NCI-H1048 (cell line): ENCODE measurements at regions not wholly inside any gene's neighbourhood (a gene's known extent, or its start where the extent isn't known, plus 50 kb on each side); places are given as distances from the start of the nearest gene placed in this dataset.
"Not testable (repeated sequence)": the region's sequence is repeated elsewhere in the genome, so short reads cannot be mapped to it uniquely, and the experiment has no call there.

Experiments used
- DNase-seq: peaks from one replicate; lab custom pipeline; 2025; lab: John Stamatoyannopoulos, UW

DNA sequence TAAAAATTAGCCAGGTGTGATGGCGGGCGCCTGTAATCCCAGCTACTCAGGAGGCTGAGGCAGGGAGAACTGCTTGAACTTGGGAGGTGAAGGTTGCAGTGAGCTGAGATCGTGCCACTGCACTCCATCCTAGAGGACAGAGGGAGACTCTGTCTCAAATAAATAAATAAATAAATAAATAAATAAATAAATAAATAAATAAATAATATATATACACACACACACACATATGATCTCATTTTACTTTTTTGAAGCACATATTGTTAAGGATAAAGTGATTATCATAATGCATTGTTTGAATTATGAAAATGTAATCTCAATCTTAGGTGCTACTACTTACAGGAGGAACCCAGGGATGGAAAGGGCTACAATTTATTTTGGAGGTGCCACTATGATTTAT is 130.5 kb upstream of the PCDH7 start:
- not testable (repeated sequence) for DNase-seq

DNA sequence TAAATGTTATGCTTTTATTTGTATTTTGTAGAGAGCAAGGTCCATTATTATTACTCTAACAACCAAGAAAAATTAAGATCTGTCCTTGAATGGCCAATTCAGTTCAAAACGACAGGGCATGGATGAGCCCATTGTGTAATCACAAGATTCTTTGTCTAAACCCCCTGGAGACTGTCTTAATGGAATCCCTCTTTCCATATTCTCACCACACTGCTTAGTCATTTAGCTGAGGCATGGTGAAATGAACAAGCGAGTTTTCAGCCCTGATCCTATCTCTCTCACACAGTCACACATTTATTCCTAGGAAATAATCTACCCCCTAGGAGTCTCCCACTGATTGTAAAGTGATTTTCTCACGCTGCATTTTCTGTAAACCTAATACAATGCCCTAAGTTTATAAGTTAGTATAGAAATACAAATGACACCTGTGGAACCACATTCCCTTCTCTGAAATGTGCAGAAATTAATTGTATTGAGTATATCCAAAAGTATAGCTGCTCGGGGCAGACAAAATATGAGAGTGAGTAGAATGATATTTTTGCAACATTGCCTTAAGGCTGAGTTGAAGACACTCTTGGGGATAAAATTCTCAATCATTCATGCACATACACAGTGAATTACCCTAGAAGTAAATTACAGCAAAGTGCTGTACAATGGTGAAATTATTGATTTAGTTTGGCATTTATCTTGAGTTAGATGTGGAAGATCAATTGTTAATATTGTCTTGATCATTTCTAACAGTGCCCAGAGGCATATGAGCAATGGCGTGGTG is 119.7 kb upstream of the PCDH7 start:
- no peak for DNase-seq

DNA sequence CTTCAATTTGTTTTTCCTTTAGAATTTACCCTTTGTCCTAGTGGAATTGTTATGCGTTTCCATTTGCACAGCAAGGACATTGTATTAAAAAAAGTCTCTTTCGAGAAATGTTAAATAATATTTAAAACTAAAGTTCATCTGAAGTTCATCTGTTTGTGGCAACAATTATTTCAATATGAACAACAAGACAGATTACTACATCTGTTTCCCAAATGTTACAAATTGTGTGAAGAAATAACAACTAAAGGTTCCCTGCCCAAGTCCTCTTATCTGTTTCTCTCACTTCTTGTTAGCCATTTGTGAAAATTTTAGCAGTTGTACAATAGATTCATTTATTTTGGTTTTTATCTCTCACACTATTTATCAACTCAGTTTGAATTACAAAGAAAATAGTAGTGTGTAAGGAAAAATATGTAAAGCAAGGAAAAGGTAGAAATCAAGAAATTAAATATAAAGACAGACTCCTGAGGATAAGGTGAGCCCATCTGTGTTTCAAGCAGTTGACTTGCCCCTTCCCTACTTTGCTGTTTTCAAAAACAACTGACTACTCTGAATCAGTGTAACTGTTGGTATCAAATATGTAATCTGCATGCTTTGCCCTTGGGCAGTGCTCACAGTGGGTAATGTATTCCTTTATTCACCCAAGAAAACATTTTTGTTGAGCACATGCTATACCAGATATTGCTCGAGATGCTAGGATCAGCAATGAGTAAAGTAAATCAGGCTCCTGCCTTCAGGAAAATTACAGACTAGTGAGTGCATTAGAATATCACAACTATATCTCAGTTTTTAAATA is 118.9 kb upstream of the PCDH7 start:
- DNase-seq: no peak

DNA sequence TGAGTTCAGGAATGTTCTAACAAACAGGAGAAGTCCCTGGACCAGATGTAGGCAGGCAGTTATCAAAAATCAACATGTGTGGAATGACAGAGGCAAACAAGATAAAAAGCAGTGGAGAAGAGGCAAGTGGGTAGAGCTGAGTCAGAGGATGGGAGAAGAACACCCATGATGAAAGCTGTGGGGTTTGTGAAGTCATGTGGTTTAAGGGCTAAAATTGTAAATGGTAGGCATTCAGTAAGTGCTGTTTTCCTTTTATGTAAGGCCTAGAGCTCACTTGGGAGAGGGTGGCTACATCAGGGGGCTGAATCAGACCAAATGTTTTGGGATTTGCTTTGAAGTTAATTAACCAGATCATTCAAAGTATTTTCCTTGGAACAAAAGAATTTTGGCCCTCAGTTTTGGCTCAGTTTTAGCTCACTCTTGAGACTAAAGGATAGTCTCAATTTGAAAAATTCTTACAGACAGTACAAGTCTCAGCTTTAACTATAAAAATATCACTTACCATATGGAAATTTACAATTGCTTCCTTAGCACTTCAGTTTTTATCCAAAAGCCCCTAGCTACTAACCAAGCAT is 114.5 kb upstream of the PCDH7 start:
- DNase-seq: no peak

DNA sequence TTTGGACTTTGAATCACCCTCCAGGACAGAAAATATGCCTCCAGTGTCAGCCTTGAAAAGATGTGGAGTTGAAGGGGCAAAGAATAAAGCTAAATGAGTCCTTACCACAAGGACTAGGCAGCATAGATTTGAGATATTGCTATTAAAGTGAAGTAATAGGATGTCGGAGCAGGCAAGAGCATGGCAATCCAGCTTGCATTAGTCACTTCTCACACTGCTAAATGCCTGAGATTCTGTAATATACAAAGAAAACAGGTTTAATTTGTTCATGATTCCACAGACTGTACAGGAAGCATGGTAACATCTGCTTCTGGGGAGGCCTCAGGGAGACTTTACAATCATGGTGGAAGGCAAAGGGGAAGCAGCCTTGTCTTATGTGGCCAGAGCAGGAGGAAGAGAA is 109.8 kb upstream of the PCDH7 start:
- no peak for DNase-seq

DNA sequence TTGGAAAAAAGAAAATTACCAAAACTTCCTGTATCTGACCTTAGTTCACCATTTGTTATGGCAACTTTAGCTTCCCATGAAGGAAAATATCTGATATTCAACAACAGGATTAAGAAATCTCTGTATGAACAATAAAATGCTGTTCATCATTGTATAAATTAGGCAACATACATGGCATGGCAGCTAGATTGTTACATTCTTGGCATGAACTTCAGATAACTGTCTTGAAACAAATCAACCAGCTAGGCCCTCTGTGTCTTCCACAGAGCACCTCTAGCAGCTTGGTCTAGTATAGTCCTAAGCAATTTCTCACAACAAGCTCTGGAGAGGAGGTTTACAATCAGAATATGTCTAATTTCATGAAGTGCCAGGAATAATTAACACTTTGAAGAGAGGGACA is 105.4 kb upstream of the PCDH7 start:
- no peak for DNase-seq

DNA sequence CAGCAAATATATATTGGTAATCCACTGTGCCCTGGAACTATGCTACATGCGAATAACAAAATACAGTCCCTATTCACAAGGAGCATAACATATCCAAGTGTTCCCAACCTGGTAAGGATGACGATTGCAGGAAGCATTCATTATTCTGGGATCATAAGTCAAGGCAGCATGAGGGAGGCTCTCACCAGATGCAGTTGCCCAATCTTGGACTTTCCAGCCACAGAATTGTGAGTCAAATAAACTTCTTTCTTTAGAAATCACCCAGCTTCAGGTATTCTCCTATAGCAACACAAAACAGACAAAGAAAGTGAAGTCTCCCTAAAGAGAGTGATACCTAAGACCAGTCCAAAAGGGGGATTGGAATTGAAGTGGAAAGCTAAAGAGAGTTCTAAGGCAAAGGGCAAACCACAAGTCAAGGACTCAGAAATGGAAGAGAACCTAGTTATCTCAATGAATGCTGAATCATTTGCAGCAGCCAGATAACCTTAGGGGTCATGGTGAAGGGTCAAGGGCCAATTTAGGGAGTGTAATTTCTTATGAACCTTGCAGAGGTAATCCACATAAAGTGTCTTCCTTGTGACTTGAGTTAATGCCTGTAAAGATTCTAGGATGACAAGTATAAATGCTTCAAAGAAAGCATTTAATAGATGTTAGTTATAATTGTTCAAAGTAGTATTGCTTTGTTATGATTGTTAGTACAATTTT is 103.1 kb upstream of the PCDH7 start:
- DNase-seq: no peak

DNA sequence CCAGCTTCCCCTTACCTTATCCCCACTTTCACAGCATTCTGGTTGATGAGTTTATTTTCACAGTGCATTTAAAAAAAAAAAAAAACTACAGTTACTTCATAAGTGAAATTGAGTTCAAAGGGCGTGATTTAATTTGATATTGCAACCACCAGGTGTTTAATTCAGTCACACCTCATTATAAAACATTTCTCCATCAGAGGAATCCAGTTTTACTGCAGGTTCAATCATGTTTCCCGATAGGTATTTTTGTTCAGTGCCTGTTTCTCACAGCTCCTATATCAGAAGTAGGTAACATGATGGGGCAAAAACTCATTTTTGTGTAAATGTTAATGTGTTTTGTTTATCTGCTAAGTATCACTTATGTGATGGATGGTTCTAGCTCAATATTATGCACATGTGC is 102.3 kb upstream of the PCDH7 start:
- DNase-seq: no peak

DNA sequence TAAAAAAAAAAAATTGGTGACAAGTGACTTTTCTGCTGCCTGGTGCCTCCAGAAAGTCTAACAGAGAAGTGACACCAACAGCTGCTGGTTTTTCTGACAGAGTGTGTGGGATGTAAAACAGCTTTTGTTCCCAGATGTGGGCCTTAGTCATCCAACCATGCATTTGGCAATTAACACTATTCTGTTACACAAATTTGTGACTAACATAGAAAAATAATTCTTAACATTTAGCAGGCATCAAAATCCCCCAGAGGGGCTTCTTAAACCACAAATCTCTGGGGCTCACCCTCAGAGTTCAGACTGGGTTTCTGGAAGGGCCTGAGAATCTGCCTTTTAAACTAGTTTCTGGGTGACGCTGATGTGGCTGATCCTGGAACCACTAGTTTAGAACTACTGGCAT is 100.5 kb upstream of the PCDH7 start:
- DNase-seq: no peak

DNA sequence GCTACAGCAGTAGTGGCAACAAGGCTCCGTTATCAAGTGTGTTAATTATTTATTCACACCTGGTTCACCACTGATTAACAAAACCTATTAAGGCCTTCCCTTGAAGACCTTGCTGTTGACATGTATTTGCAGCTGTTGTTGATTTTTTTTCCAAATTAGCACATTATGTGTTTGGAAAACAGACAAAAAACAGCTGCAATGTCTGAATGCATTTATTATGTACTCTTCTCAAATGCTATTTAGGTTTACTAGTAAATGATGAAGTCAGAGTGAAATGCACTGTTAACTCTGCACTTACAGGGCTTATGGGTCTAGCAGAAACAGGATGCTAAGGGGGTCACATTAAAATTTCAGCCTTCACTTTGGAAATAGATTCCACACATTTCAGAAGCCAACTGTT is 99.5 kb upstream of the PCDH7 start:
- DNase-seq: no peak

DNA sequence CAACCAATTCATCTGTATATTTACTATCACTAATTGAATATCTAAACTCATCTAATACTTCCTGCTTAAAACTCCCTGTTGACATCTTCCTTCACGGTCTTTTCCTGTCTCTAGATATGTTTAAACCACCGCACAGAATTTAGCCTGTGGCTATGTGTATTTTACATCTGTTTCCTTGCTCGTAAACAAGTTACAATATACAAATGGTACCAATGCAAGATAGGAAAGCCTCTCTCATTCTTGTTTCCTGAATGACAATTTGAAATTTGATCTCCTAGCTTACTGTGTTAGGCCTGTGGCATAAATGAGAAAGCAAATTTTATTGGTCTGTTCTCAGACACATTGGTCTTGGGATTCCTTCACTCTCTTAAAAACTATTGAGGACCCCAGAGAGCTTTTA is 89.7 kb upstream of the PCDH7 start:
- no peak for DNase-seq

DNA sequence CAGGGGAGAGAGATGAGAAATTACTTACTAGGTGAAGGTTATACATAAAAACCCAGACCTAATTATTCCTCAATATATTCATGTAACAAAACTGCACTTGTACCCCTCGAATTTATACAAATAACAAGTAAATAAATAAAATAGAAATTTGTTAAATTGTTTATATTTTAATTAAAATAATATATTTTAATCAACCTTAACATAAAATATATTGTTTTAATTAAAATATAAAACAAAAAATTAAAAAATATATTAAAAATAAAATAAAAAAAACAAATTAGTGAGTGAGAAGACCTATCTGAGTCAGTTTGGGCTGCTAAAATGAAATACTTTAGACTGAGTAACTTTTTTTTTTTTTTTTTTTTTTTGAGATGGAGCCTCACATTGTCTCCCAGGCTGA is 87.4 kb upstream of the PCDH7 start:
- no peak for DNase-seq

DNA sequence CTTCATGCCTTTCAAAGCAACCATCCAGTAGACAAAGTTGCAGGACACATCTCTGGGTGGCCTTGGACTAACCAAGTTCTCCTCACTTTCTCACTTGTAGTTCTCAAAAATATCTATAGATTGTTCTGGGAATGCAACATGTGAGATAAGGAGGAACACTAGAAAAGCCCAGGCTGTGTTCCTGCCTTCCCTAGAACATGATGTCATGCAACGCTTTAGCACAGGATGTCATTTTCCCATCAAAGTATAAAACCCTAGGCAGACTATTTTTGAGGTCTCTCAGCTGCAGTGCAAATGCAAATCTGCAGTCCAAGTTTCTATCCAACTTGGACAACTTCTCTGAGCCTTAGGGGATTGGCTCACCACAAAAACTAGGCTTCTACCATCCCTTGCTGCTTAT is 78.8 kb upstream of the PCDH7 start:
- no peak for DNase-seq

DNA sequence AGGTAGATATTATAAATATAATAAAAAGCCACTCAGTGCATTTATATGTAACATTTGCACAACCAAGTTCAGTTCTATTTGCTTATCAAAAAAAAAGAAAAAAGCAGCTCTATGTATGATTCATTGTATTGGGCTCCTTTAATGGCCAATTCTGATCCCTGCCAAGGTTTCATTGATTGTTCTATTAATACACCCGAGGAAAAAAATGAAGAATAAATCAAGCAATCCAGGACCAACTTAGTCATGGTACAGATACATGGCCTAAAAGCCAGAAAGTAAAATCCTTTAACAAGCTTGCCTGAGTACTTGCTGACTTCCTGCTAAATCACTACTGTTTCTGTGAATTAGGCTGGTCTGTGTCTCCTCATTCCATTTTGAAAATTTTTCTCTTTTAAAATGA is 77.6 kb upstream of the PCDH7 start:
- no peak for DNase-seq

DNA sequence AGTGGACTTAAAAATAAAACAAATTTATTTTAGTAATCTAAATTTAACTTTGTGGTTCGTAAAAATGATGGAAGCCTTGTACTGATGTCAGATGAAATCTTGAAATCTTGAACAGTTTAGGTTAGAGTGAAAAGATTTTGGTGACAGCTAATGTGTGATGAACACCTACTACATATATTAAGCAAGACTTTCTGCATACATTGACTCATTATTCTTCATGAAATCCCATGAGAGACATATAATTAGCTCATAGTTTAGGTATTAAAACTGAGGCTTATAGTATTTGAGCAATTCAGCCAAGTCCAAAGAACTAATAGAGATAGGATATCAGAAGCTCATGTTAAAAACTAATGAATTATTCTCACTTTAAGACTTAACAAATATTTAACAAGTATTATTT is 66.9 kb upstream of the PCDH7 start:
- DNase-seq: no peak

DNA sequence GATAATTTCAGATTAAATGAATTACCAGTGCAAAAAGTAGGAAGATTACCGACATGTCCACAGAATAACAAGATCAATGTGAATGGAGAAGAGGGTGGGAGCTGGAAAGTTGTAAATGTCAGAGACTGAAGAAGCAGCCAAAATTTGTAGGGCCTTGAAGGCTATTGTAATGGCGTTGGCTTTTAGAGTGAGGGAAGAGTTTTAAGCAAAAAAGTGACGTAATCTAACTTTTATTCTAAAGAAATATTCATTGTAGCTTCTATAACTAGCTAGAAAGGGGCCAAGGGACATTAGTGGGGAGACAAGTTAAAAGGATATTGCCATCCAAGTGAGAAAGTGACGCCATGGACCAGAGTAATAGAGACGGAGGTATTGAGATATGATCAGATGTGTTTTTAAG is 63.3 kb upstream of the PCDH7 start:
- DNase-seq: no peak

DNA sequence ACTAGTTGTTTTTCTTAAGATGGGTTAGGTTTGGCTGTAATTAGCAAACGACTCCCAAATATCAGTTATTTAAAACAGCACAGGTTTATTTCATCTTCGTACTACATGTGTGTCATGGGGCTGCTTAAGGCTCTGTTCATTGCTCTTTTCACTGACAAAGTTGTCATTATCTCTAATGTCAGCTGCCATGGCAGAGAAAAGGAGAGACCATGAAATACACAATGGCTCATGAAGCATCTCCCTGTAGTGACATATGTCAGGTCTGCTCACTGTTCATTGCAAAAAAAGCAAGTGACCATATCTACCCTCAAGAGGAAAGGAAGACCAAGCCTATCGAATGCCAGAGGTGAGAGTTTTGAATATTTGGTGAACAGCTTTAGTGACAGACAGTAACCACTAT is 52.2 kb upstream of the PCDH7 start:
- no peak for DNase-seq

DNA sequence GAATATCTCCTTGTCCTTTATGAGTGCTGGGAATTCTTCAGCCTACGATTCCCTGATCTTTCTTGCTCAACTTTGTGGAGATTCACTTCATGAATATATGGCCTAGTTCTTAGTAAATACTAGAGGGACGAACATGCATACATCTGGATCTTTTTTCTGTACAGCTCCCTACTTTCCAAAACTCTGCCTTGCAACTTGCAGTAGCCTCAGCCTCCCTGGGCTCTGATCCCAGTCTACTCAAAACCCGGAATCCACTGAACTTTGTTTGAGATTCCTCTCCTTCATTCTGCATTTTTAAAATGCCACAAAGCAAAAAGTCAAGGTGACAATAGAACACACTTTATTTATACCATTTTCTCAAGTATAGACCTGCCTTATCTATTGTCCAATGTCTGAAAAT is 50.0 kb upstream of the PCDH7 start:
- no peak for DNase-seq
